Hepatocyte (in vitro differentiated cells): ENCODE measurements at regions not wholly inside any gene's neighbourhood (a gene's known extent, or its start where the extent isn't known, plus 50 kb on each side); places are given as distances from the start of the nearest gene placed in this dataset.
"Not testable (repeated sequence)": the region's sequence is repeated elsewhere in the genome, so short reads cannot be mapped to it uniquely, and the experiment has no call there.

ENCODE experiments used
- DNase-seq: peaks from one replicate; pipeline ENCODE4 v3.0.0-alpha.2; 2016; ENCODE audit warnings: low spot score
- H2AFZ ChIP-seq: fragments of 200-600 bp; sonication (generic); 2 replicates; pipeline ENCODE4 v1.6.0; 2016; ENCODE audit warnings: antibody characterized with exemption, mild to moderate bottlenecking
- H3K27ac ChIP-seq: fragments of 200-600 bp; sonication (generic); 2 replicates; pipeline ENCODE4 v1.5.1; 2016; ENCODE audit warnings: mild to moderate bottlenecking
- H3K27me3 ChIP-seq: fragments of 200-600 bp; sonication (generic); 2 replicates; pipeline ENCODE4 v1.6.1; 2016
- H3K36me3 ChIP-seq: fragments of 200-600 bp; sonication (generic); replicated peaks from 2 replicates; pipeline ENCODE4 v1.5.1; 2016; ENCODE audit warnings: low read depth; ENCODE audit not compliant: insufficient read depth
- H3K4me1 ChIP-seq: fragments of 200-600 bp; sonication (generic); 2 replicates; pipeline ENCODE4 v1.5.1; 2016; ENCODE audit warnings: mild to moderate bottlenecking, moderate library complexity; ENCODE audit not compliant: insufficient read depth
- H3K4me2 ChIP-seq: fragments of 200-600 bp; sonication (generic); 2 replicates; pipeline ENCODE4 v1.6.0; 2016
- H3K4me3 ChIP-seq: fragments of 200-600 bp; sonication (generic); 2 replicates; pipeline ENCODE4 v1.5.1; 2016; ENCODE audit warnings: mild to moderate bottlenecking
- H3K79me2 ChIP-seq: fragments of 200-600 bp; sonication (generic); 2 replicates; pipeline ENCODE4 v1.6.0; 2017; ENCODE audit warnings: mild to moderate bottlenecking
- H3K9me2 ChIP-seq: fragments of 200-600 bp; sonication (generic); replicated peaks from 2 replicates; pipeline ENCODE4 v1.6.0; 2017; ENCODE audit warnings: mild to moderate bottlenecking; ENCODE audit not compliant: insufficient read depth
- H3K9me3 ChIP-seq: fragments of 200-600 bp; sonication (generic); 2 replicates; pipeline ENCODE4 v1.5.1; 2016; ENCODE audit warnings: low read depth, mild to moderate bottlenecking
- H4K20me1 ChIP-seq: fragments of 200-600 bp; sonication (generic); 2 replicates; pipeline ENCODE4 v1.6.0; 2016; ENCODE audit warnings: mild to moderate bottlenecking; ENCODE audit not compliant: insufficient read depth, poor library complexity, severe bottlenecking
- EZH2 ChIP-seq: fragments of 200-600 bp; sonication (generic); IDR thresholded peaks from 2 replicates; pipeline ENCODE4 v1.6.1; 2016; ENCODE audit warnings: antibody characterized with exemption, mild to moderate bottlenecking, borderline replicate concordance
- EZH2phosphoT487 ChIP-seq: fragments of 200-600 bp; sonication (generic); IDR thresholded peaks from one replicate; pipeline ENCODE4 v1.6.1; 2018; ENCODE audit warnings: antibody characterized with exemption, mild to moderate bottlenecking, low read depth, moderate library complexity; ENCODE audit not compliant: unreplicated experiment, severe bottlenecking
- WGBS: methylation state at CpG from one replicate; pipeline ENCODE4 v1.1.6; 2016; ENCODE audit warnings: low lambda C conversion rate; ENCODE audit errors: missing lambda C conversion rate; 5-methylcytosine and 5-hydroxymethylcytosine counted together
- TF ChIP-seq, protein P1 (sequence below): fragments of 200-600 bp; sonication (generic); IDR thresholded peaks from 2 replicates; pipeline ENCODE4 v1.5.1; 2016; ENCODE audit warnings: antibody characterized with exemption, mild to moderate bottlenecking; ENCODE audit not compliant: poor library complexity

DNA sequence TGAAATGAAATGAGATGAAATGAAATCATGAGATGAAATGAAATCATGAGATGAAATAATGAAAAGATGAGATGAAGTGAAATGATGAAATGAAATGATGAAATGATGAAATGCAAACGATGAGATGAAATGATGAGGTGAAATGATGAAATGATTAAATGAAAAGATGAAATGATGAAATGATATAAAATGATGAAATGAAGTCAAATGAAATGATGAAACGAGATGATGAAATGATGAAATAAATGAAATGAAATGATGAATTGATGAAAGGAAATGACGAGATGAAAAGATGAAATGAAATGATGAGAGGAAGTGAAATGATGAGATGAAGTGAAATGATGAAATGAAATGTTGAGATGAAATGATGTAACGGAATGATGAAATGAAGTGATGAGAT, 595.6 kb downstream of the TP53TG3F start:
- Histone ChIP-seq H3K4me3 (no peak overlapping the region), H3K27ac (no peak overlapping the region), H3K4me1 (no peaks in the 10 kb centered on the region), H2AFZ (no peak overlapping the region), H3K4me2 (no peak overlapping the region), H3K9me3 (peaks cover 6% of the 10 kb centered on the region), H4K20me1 (no peaks in the 10 kb centered on the region), H3K36me3 (no peaks in the 10 kb centered on the region), H3K9me2 (no peaks in the 10 kb centered on the region), H3K27me3 (no peaks in the 10 kb centered on the region), H3K79me2 (no peaks in the 10 kb centered on the region)
- WGBS = 62% methylated on average over 4 of the region's 4 CpGs
- no peak for DNase-seq
- TF ChIP-seq EZH2phosphoT487 (no peak), EZH2 (no peak)

GRCh38 chr16:34062620-34063253, 603.3 kb downstream of the TP53TG3F start:
- not testable (repeated sequence) for H3K9me3 ChIP-seq
- 45% methylated on average over 4 of the region's 4 CpGs for WGBS

GRCh38 chr16:34063498-34064157, 604.2 kb downstream of the TP53TG3F start:
- not testable (repeated sequence) for DNase-seq, H3K9me2 ChIP-seq, H3K4me1 ChIP-seq, H3K4me2 ChIP-seq, H4K20me1 ChIP-seq, H2AFZ ChIP-seq, H3K27ac ChIP-seq, H3K4me3 ChIP-seq, H3K9me3 ChIP-seq, H3K27me3 ChIP-seq, H3K79me2 ChIP-seq, H3K36me3 ChIP-seq
- WGBS = 52% methylated on average over 1 of the region's 1 CpG

More at GRCh38 chr16:34062620-34063253, 603.3 kb downstream of the TP53TG3F start:
- H3K4me3 ChIP-seq, H4K20me1 ChIP-seq, H3K27ac ChIP-seq, H3K4me1 ChIP-seq, H3K79me2 ChIP-seq, DNase-seq, H3K4me2 ChIP-seq, H3K27me3 ChIP-seq, H3K9me2 ChIP-seq, H3K36me3 ChIP-seq, H2AFZ ChIP-seq: not testable (repeated sequence)

DNA sequence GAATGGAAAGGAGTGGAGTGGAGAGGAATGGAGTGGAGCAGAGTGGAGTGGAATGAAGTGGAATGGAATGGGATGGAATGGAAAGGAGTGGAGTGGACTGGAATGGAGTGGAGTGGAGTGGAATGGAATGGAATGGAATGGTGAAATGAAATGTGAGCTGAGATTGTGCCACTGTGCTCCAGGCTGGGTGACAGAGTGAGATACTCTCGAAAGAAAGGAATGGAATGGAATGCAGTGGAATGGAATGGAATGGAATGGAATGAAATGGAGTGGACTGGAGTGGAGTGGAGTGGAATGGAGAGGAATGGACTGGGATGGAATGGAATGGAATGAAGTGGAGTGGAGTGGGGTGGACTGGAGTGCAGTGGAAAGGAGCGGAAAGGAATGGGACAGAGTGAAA, 605.2 kb downstream of the TP53TG3F start:
- H3K4me2 ChIP-seq, H3K4me3 ChIP-seq, H3K9me2 ChIP-seq, H4K20me1 ChIP-seq, H3K9me3 ChIP-seq, H3K27ac ChIP-seq, H3K36me3 ChIP-seq, H2AFZ ChIP-seq, H3K79me2 ChIP-seq, DNase-seq, H3K27me3 ChIP-seq, H3K4me1 ChIP-seq: not testable (repeated sequence)
- 70% methylated on average over 2 of the region's 2 CpGs for WGBS

DNA sequence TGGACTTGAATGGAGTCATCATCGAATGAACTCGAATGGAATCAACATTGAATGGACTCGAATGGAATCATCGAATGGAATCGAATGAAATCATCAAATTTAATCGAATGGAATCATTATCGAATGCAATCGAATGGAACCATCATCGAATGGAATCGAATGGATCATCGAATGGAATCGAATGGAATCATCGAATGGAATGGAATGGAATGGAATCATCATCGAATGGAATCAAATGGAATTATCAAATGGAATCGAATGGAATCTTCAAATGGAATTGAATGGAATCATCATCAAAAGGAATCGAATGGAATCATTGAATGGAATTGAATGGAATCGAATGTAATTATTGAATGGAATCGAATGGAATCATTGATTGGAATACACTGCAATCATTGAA, 610.3 kb downstream of the TP53TG3F start:
- 81% methylated on average over 18 of the region's 18 CpGs for WGBS
- H3K27me3 ChIP-seq = not testable (repeated sequence)

DNA sequence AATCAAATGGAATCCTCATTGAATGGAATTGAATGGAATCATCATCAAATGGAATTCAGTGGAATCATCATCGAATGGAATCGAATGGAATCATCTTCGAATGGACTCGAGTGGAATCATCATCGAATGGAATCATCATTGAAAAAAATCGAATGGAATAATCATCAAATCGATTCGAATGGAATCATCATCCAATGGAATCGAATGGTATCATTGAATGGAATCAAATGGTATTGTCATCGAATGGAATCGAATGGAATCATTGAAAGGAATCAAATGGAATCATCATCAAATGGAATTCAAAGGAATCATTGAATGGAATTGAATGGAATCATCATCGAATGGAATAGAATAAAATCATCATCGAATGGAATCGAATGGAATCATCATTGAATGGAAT, 619.3 kb downstream of the TP53TG3F start:
- H3K27me3 ChIP-seq = no peaks in the 10 kb centered on the region
- 82% methylated on average over 14 of the region's 14 CpGs for WGBS
- no peak overlapping the region for H3K4me3 ChIP-seq
- H3K9me2 ChIP-seq = no peaks in the 10 kb centered on the region
- H3K79me2 ChIP-seq = no peaks in the 10 kb centered on the region
- no peak overlapping the region for H2AFZ ChIP-seq
- peaks cover 11% of the 10 kb centered on the region for H3K9me3 ChIP-seq
- no peak overlapping the region for H3K4me2 ChIP-seq
- no peak for DNase-seq
- H3K36me3 ChIP-seq = no peaks in the 10 kb centered on the region
- H4K20me1 ChIP-seq = no peaks in the 10 kb centered on the region
- TF ChIP-seq, protein P1, sequence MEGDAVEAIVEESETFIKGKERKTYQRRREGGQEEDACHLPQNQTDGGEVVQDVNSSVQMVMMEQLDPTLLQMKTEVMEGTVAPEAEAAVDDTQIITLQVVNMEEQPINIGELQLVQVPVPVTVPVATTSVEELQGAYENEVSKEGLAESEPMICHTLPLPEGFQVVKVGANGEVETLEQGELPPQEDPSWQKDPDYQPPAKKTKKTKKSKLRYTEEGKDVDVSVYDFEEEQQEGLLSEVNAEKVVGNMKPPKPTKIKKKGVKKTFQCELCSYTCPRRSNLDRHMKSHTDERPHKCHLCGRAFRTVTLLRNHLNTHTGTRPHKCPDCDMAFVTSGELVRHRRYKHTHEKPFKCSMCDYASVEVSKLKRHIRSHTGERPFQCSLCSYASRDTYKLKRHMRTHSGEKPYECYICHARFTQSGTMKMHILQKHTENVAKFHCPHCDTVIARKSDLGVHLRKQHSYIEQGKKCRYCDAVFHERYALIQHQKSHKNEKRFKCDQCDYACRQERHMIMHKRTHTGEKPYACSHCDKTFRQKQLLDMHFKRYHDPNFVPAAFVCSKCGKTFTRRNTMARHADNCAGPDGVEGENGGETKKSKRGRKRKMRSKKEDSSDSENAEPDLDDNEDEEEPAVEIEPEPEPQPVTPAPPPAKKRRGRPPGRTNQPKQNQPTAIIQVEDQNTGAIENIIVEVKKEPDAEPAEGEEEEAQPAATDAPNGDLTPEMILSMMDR = no peak
- TF ChIP-seq EZH2 = no peak
- no peak for TF ChIP-seq EZH2phosphoT487
- no peaks in the 10 kb centered on the region for H3K4me1 ChIP-seq
- H3K27ac ChIP-seq = no peak overlapping the region

More for the DNA sequence above, 610.3 kb downstream of the TP53TG3F start:
- H3K79me2 ChIP-seq, H3K4me3 ChIP-seq, DNase-seq, H4K20me1 ChIP-seq, H3K36me3 ChIP-seq, H3K27ac ChIP-seq, H3K4me1 ChIP-seq, H3K4me2 ChIP-seq, H3K9me3 ChIP-seq, H2AFZ ChIP-seq, H3K9me2 ChIP-seq: not testable (repeated sequence)

DNA sequence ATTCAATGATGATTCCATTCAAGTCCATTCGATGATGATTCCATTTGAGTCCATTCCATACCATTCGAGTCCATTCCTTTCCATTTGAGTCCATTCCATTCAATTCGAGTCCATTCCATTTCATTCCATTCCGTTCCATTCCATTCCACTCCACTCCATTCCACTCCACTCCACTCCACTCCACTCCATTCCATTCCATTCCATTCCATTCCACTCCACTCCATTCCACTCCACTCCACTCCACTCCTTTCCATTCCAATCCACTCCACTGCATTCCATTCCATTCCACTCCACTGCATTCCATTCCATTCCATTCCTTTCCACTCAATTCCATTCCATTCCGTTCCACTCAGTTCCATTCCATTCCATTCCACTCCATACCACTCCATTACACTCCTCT, 625.6 kb downstream of the TP53TG3F start:
- not testable (repeated sequence) for H2AFZ ChIP-seq, H3K4me3 ChIP-seq, H3K4me2 ChIP-seq, H3K9me2 ChIP-seq, H3K27me3 ChIP-seq, H3K27ac ChIP-seq, H3K79me2 ChIP-seq, H3K36me3 ChIP-seq, H4K20me1 ChIP-seq, H3K9me3 ChIP-seq, H3K4me1 ChIP-seq, DNase-seq
- 57% methylated on average over 5 of the region's 5 CpGs for WGBS
